ENCODE measurements at regions not wholly inside any gene's neighbourhood (a gene's known extent, or its start where the extent isn't known, plus 50 kb on each side); places are given as distances from the start of the nearest gene placed in this dataset.
"Not testable (repeated sequence)": the region's sequence is repeated elsewhere in the genome, so short reads cannot be mapped to it uniquely, and the experiment has no call there.

DNA sequence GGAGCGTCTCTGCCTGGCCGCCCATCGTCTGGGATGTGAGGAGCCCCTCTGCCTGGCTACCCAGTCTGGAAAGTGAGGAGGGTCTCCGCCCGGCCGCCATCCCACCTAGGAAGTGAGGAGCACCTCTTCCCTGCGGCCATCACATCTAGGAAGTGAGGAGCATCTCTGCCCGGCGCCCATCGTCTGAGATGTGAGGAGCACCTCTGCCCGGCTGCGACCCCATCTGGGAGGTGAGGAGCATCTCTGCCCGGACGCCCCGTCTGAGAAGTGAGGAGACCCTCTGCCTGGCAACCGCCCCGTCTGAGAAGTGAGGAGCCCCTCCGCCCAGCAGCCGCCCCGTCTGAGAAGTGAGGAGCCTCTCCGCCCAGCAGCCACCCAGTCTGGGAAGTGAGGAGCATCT, 84.5 kb downstream of the IDS start:
- not testable (repeated sequence) for DNase-seq (ENCODE audit: low spot score in 2 of 2)

DNA sequence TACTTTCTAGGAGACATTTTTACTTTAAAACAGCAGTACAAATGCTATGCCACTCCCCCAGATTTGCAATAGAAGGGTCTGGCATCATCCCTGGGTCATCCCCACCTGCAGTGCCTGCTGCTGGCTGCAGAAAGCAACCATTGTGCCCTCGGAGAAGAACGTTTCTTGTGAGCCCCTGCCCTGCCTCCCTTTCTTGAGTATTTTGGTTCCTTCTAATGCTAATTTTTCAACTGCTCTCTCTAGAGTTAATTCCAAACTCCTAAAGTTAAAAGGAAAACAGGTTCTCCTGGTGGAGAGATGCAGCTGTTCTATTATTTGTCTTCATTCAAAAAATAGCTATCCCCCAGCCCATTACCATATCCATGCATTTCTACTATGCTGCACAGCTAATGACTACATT, 107.1 kb downstream of the IDS start:
- H3K4me1 ChIP-seq = no peaks in the 10 kb centered on the region
- intact Hi-C loops (cut with DNase I) = no loop called here
- H3K27ac ChIP-seq = no peak overlapping the region
- H3K36me3 ChIP-seq = no peaks in the 10 kb centered on the region
- TF ChIP-seq, protein P1, sequence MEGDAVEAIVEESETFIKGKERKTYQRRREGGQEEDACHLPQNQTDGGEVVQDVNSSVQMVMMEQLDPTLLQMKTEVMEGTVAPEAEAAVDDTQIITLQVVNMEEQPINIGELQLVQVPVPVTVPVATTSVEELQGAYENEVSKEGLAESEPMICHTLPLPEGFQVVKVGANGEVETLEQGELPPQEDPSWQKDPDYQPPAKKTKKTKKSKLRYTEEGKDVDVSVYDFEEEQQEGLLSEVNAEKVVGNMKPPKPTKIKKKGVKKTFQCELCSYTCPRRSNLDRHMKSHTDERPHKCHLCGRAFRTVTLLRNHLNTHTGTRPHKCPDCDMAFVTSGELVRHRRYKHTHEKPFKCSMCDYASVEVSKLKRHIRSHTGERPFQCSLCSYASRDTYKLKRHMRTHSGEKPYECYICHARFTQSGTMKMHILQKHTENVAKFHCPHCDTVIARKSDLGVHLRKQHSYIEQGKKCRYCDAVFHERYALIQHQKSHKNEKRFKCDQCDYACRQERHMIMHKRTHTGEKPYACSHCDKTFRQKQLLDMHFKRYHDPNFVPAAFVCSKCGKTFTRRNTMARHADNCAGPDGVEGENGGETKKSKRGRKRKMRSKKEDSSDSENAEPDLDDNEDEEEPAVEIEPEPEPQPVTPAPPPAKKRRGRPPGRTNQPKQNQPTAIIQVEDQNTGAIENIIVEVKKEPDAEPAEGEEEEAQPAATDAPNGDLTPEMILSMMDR (IDR thresholded peaks at IDR 0.05) = no peak
- H3K27me3 ChIP-seq = no peaks in the 10 kb centered on the region
- H3K4me3 ChIP-seq = no peak overlapping the region
- H3K9me3 ChIP-seq = no peaks in the 10 kb centered on the region
- DNase-seq (ENCODE audit: low spot score in 2 of 2) = no peak

More for the DNA sequence above, 84.5 kb downstream of the IDS start:
- H3K9me3 ChIP-seq; H3K4me3 ChIP-seq; H3K4me1 ChIP-seq; H3K36me3 ChIP-seq; H3K27me3 ChIP-seq; intact Hi-C loops (cut with DNase I); H3K27ac ChIP-seq: not testable (repeated sequence)

DNA sequence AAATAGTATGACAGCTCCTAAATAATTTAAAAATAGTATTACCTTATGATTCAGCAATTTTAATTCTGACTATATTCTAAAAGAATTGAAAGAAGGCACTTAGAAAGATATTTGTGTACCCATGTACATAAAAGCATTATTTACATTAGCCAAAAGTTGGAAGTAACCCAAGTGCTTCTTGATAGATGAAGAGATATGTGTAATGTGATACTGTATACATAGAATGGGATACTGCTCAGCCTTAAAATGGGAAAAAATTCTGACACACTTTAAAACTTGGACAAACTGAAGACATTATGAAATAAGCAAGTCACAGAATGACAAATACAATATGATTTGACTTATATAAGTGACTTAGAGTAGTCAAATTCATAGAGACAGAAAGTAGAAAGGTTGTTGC, 112.2 kb downstream of the IDS start:
- H3K27ac ChIP-seq = no peak overlapping the region
- no peaks in the 10 kb centered on the region for H3K27me3 ChIP-seq
- DNase-seq (ENCODE audit: low spot score in 2 of 2) = no peak
- no peaks in the 10 kb centered on the region for H3K4me1 ChIP-seq
- intact Hi-C loops (cut with DNase I) = no loop called here
- TF ChIP-seq, protein P1 (IDR thresholded peaks at IDR 0.05) = no peak
- H3K4me3 ChIP-seq = no peak overlapping the region
- H3K36me3 ChIP-seq = no peaks in the 10 kb centered on the region
- H3K9me3 ChIP-seq = no peaks in the 10 kb centered on the region

DNA sequence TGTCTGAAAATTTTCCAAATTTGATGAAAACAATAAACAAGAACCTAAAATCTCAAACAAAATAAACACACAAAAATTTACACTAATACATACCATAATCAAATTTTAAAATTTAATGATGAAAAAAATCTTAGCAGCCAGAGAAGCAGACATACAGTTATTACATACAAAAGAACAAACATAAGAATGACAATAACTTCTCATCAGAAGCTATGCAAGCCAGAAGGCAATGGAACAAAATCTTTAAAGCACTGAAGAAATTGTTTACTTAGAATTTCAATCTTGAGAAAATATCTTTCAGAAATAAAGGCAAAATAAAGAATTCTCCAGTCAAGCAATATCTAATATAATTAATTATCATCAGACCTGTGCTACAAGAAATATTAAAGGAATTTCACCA, 121.3 kb downstream of the IDS start:
- Histone ChIP-seq H3K4me1 (no peaks in the 10 kb centered on the region), H3K27me3 (no peaks in the 10 kb centered on the region), H3K9me3 (no peaks in the 10 kb centered on the region), H3K36me3 (no peaks in the 10 kb centered on the region), H3K4me3 (no peak overlapping the region), H3K27ac (no peak overlapping the region)
- no peak for DNase-seq (ENCODE audit: low spot score in 2 of 2)
- TF ChIP-seq, protein P1 (IDR thresholded peaks at IDR 0.05) = no peak
- intact Hi-C loops (cut with DNase I) = no loop called here

DNA sequence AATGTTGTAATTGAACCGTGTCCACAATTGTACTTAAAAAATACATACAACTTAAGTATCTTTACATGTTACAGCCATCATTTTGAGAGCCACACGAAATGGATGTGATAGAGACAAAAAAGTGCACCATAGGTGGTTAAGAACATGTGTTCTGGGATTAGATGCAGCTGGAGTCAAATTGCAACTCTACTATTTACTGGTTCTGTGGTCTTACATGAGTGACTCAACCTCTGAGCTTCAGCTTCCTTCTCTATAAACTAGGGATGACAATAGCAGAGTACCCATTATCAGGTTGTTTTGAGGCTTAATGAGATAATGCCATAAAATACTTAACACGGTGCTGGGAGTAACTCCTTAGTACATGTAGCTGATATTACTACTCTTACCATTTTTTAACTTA, 130.4 kb downstream of the IDS start:
- no peaks in the 10 kb centered on the region for H3K36me3 ChIP-seq

DNA sequence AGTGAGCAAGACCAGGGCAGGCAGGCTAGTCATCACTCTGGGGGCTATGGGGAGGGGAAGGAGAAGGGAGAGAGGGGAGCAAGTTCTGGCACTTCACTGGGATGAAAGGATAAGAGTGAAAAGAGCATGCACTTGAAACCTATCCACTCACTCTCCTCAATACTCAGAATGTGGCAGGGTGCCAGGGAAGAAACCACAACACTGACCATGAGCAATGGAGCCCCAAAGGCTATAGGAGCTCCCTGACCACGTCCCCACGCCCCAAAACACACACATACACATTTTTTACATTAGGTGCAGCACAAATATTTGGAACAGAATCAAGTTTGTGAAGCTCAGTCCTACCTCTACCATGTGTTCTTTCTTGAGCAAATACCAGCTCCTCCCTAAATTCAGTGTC, 132.2 kb downstream of the IDS start:
- H3K4me1 ChIP-seq = no peaks in the 10 kb centered on the region
- H3K27me3 ChIP-seq = no peaks in the 10 kb centered on the region
- intact Hi-C loops (cut with DNase I) = no loop called here
- H3K9me3 ChIP-seq = no peaks in the 10 kb centered on the region
- no peaks in the 10 kb centered on the region for H3K36me3 ChIP-seq
- H3K27ac ChIP-seq = no peak overlapping the region
- TF ChIP-seq, protein P1 (IDR thresholded peaks at IDR 0.05) = no peak
- DNase-seq (ENCODE audit: low spot score in 2 of 2) = no peak
- H3K4me3 ChIP-seq = no peak overlapping the region

More for the DNA sequence above, 130.4 kb downstream of the IDS start:
- DNase-seq (ENCODE audit: low spot score in 2 of 2) = no peak
- Histone ChIP-seq H3K4me1 (no peaks in the 10 kb centered on the region), H3K27me3 (no peaks in the 10 kb centered on the region), H3K9me3 (no peaks in the 10 kb centered on the region), H3K27ac (no peak overlapping the region), H3K4me3 (no peak overlapping the region)
- intact Hi-C loops (cut with DNase I) = no loop called here
- TF ChIP-seq, protein P1 (IDR thresholded peaks at IDR 0.05) = no peak
